K562 (cell line): ENCODE measurements at regions not wholly inside any gene's neighbourhood (a gene's known extent, or its start where the extent isn't known, plus 50 kb on each side); places are given as distances from the start of the nearest gene placed in this dataset.
A peak's percentile ranks its signal among the peaks of the same experiment; 100 is the strongest.

ENCODE experiments used
- ATAC-seq: fragments of 200-7000 bp; cut with Tn5 transposase; 3 replicates; pipeline ENCODE4 v1.9.1; 2020; ENCODE audit warnings: moderate library complexity
- BruUV-seq: library from RNA; stranded (reverse); fragments of 400-500 nt; replicated peaks from 2 replicates; lab custom pipeline; 2021; lab: Mats Ljungman, UMichigan
- CTCF ChIA-PET: fragments of 300-600 bp; formaldehyde crosslinking; extraction: SDS; loops from one replicate; lab custom pipeline; 2021; ENCODE audit warnings: low intra/inter-chr PET ratio; lab: Yijun Ruan, JAX
- POLR2A ChIA-PET: fragments of 300-600, 350-650 bp; sonication (Branson Sonifier 250); formaldehyde crosslinking; extraction: SDS; loops from one replicate; lab custom pipeline; 2021; ENCODE audit warnings: antibody characterized with exemption, inconsistent platforms; lab: Yijun Ruan, JAX
- DNase-seq, 4 experiments: peaks; one replicate each; pipeline versions ENCODE4 v3.0.0 to v3.0.0-alpha.2; 2011 to 2018; ENCODE audit warnings: low spot score in 3 of 4, mixed read lengths in 3 of 4; ENCODE audit errors: extremely low read depth in 1 of 4
- FAIRE-seq: peaks from 2 replicates; lab custom pipeline; 2011; peaks lifted over from hg19 to GRCh38; lab: Jason Lieb, UNC
- H2AFZ ChIP-seq: 2 replicates; pipeline ENCODE4 v1.6.0; 2011; ENCODE audit warnings: low read depth, low read length, control low read depth, inconsistent platforms
- H3K27ac ChIP-seq: fragments of 200-600 bp; 3 replicates; pipeline ENCODE4 v1.8.0; 2011; ENCODE audit warnings: low read depth, mild to moderate bottlenecking, control low read depth, inconsistent platforms, low read length, moderate library complexity, mixed read lengths; ENCODE audit errors: extremely low read depth
- H3K27me3 ChIP-seq, 2 experiments: fragments of 300-600 bp in 1 of 2; 2 replicates in 1 of 2; 3 replicates in 1 of 2; pipeline versions ENCODE4 v1.6.0 to v1.8.0; 2011; ENCODE audit warnings: inconsistent platforms in 2 of 2, low read length in 2 of 2, mild to moderate bottlenecking in 1 of 2, mixed read lengths in 1 of 2, moderate library complexity in 1 of 2; ENCODE audit not compliant: control insufficient read depth in 2 of 2, insufficient read depth in 2 of 2
- H3K36me3 ChIP-seq: fragments of 300-600 bp; 3 replicates; pipeline ENCODE4 v1.8.0; 2011; ENCODE audit warnings: mild to moderate bottlenecking, low read length, inconsistent platforms; ENCODE audit not compliant: control insufficient read depth, insufficient read depth
- H3K4me1 ChIP-seq, 2 experiments: fragments of 200-600 bp in 1 of 2; replicated peaks in 1 of 2; 2 replicates in 1 of 2; 3 replicates in 1 of 2; pipeline versions ENCODE4 v1.5.1 to v1.8.0; 2011; ENCODE audit warnings: inconsistent platforms in 2 of 2, low read length in 2 of 2, mild to moderate bottlenecking in 1 of 2, mixed read lengths in 1 of 2, moderate library complexity in 1 of 2; ENCODE audit not compliant: control insufficient read depth in 2 of 2, insufficient read depth in 2 of 2
- H3K4me2 ChIP-seq: 2 replicates; pipeline ENCODE4 v1.6.1; 2011; ENCODE audit warnings: low read length, control low read depth, inconsistent platforms, mixed read lengths; ENCODE audit not compliant: insufficient read depth
- H3K4me3 ChIP-seq: fragments of 200-600 bp; sonication (generic), shearing (Covaris generic); 2 replicates; pipeline ENCODE4 v1.5.1; 2016; ENCODE audit warnings: control low read depth, inconsistent platforms
- H3K79me2 ChIP-seq: fragments of 200-600 bp; 3 replicates; pipeline ENCODE4 v1.8.0; 2011; ENCODE audit warnings: low read length, inconsistent platforms; ENCODE audit not compliant: control insufficient read depth, insufficient read depth
- H3K9ac ChIP-seq, 2 experiments: 2 replicates each; pipeline versions ENCODE4 v1.6.0 to v1.6.1; 2011; ENCODE audit warnings: low read depth in 2 of 2, low read length in 2 of 2, control low read depth in 1 of 2, inconsistent platforms in 1 of 2, mild to moderate bottlenecking in 1 of 2, mixed read lengths in 1 of 2; ENCODE audit not compliant: insufficient read depth in 1 of 2
- H3K9me1 ChIP-seq: one replicate; pipeline ENCODE4 v1.6.0; 2011; ENCODE audit warnings: inconsistent platforms, mild to moderate bottlenecking, low read length, moderate library complexity; ENCODE audit not compliant: control insufficient read depth, insufficient read depth
- H3K9me3 ChIP-seq: replicated peaks from 2 replicates; pipeline ENCODE4 v1.5.1; 2011; ENCODE audit warnings: low read depth, low read length, inconsistent platforms; ENCODE audit not compliant: control insufficient read depth, insufficient read depth
- H4K20me1 ChIP-seq: replicated peaks from 2 replicates; pipeline ENCODE4 v1.6.1; 2011; ENCODE audit warnings: low read length, inconsistent platforms, mixed read lengths; ENCODE audit not compliant: control insufficient read depth, insufficient read depth
- ARID1B ChIP-seq: fragments of 450-650 bp; IDR thresholded peaks from 2 replicates; pipeline ENCODE4 v1.6.1; 2016; ENCODE audit warnings: antibody characterized with exemption, mild to moderate bottlenecking, inconsistent platforms
- ATF3 ChIP-seq, 2 experiments: fragments of 450-650 bp in 1 of 2; sonication (generic) in 1 of 2; formaldehyde crosslinking in 1 of 2; IDR thresholded peaks in 1 of 2; conservative IDR thresholded peaks in 1 of 2; 2 replicates each; pipeline versions ENCODE4 v1.6.1 to v1.8.1; 2016 to 2023; ENCODE audit warnings: mild to moderate bottlenecking in 2 of 2, moderate library complexity in 2 of 2, inconsistent platforms in 1 of 2, missing genetic modification reagents in 1 of 2
- C11orf30 ChIP-seq: fragments of 450-650 bp; IDR thresholded peaks from 2 replicates; pipeline ENCODE4 v1.6.1; 2016; ENCODE audit warnings: low read depth, mild to moderate bottlenecking
- CBFA2T2 ChIP-seq: fragments of 450-650 bp; conservative IDR thresholded peaks from 2 replicates; pipeline ENCODE4 v1.6.1; 2017; ENCODE audit warnings: mild to moderate bottlenecking
- CBX1 ChIP-seq: sonication (generic); IDR thresholded peaks from 2 replicates; pipeline ENCODE4 v1.6.1; 2016; ENCODE audit warnings: antibody characterized with exemption, low read depth, mild to moderate bottlenecking
- DACH1 ChIP-seq: fragments of 450-650 bp; IDR thresholded peaks from 2 replicates; pipeline ENCODE4 v1.6.1; 2018; ENCODE audit not compliant: partially characterized antibody
- MYC ChIP-seq, 2 experiments: fragments of 250-450 bp in 1 of 2; sonication (Bioruptor Pico) in 1 of 2; IDR thresholded peaks; 2 replicates each; pipeline versions ENCODE4 v1.5.1 to v1.6.1; 2012 to 2021; ENCODE audit warnings: low read depth in 2 of 2, borderline replicate concordance in 1 of 2, improper control_type of control experiment in 1 of 2, low read length in 1 of 2, mild to moderate bottlenecking in 1 of 2, moderate library complexity in 1 of 2
- PATZ1 ChIP-seq: fragments of 250-450 bp; sonication (Bioruptor Pico); IDR thresholded peaks from 2 replicates; pipeline ENCODE4 v1.5.0; 2020; ENCODE audit warnings: mild to moderate bottlenecking, borderline replicate concordance
- RFX5 ChIP-seq: IDR thresholded peaks from 2 replicates; pipeline ENCODE4 v1.6.1; 2011; ENCODE audit warnings: low read depth, mild to moderate bottlenecking, improper control_type of control experiment, low read length
- SMAD1 ChIP-seq: fragments of 150-350 bp; IDR thresholded peaks from 2 replicates; pipeline ENCODE4 v1.6.1; 2014; ENCODE audit warnings: low read length, low read depth; ENCODE audit not compliant: partially characterized antibody
- TCFL5 ChIP-seq: fragments of 250-450 bp; sonication (Bioruptor Pico); conservative IDR thresholded peaks from 2 replicates; pipeline ENCODE4 v1.6.1; 2021; ENCODE audit warnings: mild to moderate bottlenecking, moderate library complexity, matching md5 sums
- ZFP30 ChIP-seq: fragments of 250-450 bp; sonication (Bioruptor Pico); IDR thresholded peaks from 2 replicates; pipeline ENCODE4 v1.8.0; 2022; ENCODE audit warnings: moderate library complexity, mild to moderate bottlenecking, inconsistent platforms, borderline replicate concordance
- ZNF316 ChIP-seq: fragments of 450-650 bp; IDR thresholded peaks from 2 replicates; pipeline ENCODE4 v1.6.1; 2016
- WGBS: fragments of 100-300 bp; shearing (Covaris generic); methylation state at CpG from one replicate; pipeline ENCODE4 v1.1.6; 2016; ENCODE audit warnings: low coverage, mixed read lengths; ENCODE audit not compliant: insufficient coverage; ENCODE audit errors: missing lambda C conversion rate; 5-methylcytosine and 5-hydroxymethylcytosine counted together
- in situ Hi-C: fragments of 300-500 bp; cut with MboI; formaldehyde crosslinking; loops from 4 replicates; pipeline ENCODE4 v1.15.0; 2018; ENCODE audit warnings: inconsistent platforms, mixed read lengths
- intact Hi-C: fragments of 100-400 bp; cut with micrococcal nuclease; formaldehyde crosslinking; loops from 2 replicates; pipeline ENCODE4 v1.14.2; 2022
- TF ChIP-seq, protein P1 (sequence below): sonication (generic); formaldehyde crosslinking; IDR thresholded peaks from 2 replicates; pipeline ENCODE4 v1.9.0; 2022; ENCODE audit warnings: mild to moderate bottlenecking, missing genetic modification reagents
- TF ChIP-seq, protein P2 (sequence below): conservative IDR thresholded peaks from 2 replicates; pipeline ENCODE4 v1.6.1; 2011; ENCODE audit warnings: low read depth, mild to moderate bottlenecking, low read length; ENCODE audit not compliant: control insufficient read depth

- TF ChIP-seq, protein P1, sequence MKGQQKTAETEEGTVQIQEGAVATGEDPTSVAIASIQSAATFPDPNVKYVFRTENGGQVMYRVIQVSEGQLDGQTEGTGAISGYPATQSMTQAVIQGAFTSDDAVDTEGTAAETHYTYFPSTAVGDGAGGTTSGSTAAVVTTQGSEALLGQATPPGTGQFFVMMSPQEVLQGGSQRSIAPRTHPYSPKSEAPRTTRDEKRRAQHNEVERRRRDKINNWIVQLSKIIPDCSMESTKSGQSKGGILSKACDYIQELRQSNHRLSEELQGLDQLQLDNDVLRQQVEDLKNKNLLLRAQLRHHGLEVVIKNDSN (CRISPR knock-in tag): peak; percentile 60; the same call in 1 of the 2 replicates
- TF ChIP-seq MYC (IDR thresholded peaks at IDR 0.05; ENCODE audit: low read depth, low read length): peak; percentile 65
- no peak for TF ChIP-seq MYC (CRISPR knock-in tag; IDR thresholded peaks at IDR 0.05; ENCODE audit: borderline replicate concordance, low read depth)
- peak; percentile 49; the same call in 1 of the 2 replicates for TF ChIP-seq ARID1B
- no peak for TF ChIP-seq ZNF316
- no peak for TF ChIP-seq DACH1
- TF ChIP-seq RFX5: no peak
- peak; percentile 66; the same call in 1 of the 2 replicates for TF ChIP-seq ATF3 (IDR thresholded peaks at IDR 0.05)
- TF ChIP-seq ATF3 (CRISPR knock-in tag; conservative IDR thresholded peaks at IDR 0.05): no peak
- no peak for TF ChIP-seq TCFL5 (CRISPR knock-in tag)
- TF ChIP-seq CBFA2T2: 0 out of 2 replicates have a peak, but pooled peaks have one; percentile 27
Measured at GRCh38 chr6:14502551-14502950, 385.0 kb downstream of the CD83 start (continued).

GRCh38 chr6:14505401-14505800 is 387.8 kb downstream of the CD83 start:
- no peak overlapping the region for H3K4me2 ChIP-seq
- POLR2A ChIA-PET: interaction anchor here (0.7 to 2.3 kb wide), 2 partner anchors 9 to 18 kb away, joined by 3 to 6 read pairs; no protein-coding TSS in a partner anchor
- H3K9me3 ChIP-seq: no peaks in the 10 kb centered on the region
- H3K79me2 ChIP-seq: no peaks in the 10 kb centered on the region
- H3K36me3 ChIP-seq: no peaks in the 10 kb centered on the region
- no peaks in the 10 kb centered on the region for H3K27me3 ChIP-seq
- DNase-seq: no peak
- no peaks in the 10 kb centered on the region for H4K20me1 ChIP-seq
- H3K9ac ChIP-seq: no peak overlapping the region
- no peak overlapping the region for H2AFZ ChIP-seq
- H3K4me3 ChIP-seq: no peak overlapping the region
- H3K4me1 ChIP-seq: peaks cover 13 to 16% of the 10 kb centered on the region in 2 experiments
- CTCF ChIA-PET: no interaction called here
- no peaks in the 10 kb centered on the region for H3K9me1 ChIP-seq
- 53% methylated on average over 6 of the region's 6 CpGs for WGBS
- intact Hi-C loops: no loop called here
- no peak for FAIRE-seq
- BruUV-seq: no TSS peak
- in situ Hi-C loops: no loop called here
- H3K27ac ChIP-seq: no peak overlapping the region
- no peak for ATAC-seq
- TF ChIP-seq CBX1: no peak
- no peak for TF ChIP-seq PATZ1 (CRISPR knock-in tag)
- TF ChIP-seq, protein P2, sequence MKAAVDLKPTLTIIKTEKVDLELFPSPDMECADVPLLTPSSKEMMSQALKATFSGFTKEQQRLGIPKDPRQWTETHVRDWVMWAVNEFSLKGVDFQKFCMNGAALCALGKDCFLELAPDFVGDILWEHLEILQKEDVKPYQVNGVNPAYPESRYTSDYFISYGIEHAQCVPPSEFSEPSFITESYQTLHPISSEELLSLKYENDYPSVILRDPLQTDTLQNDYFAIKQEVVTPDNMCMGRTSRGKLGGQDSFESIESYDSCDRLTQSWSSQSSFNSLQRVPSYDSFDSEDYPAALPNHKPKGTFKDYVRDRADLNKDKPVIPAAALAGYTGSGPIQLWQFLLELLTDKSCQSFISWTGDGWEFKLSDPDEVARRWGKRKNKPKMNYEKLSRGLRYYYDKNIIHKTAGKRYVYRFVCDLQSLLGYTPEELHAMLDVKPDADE: no peak
- no peak for TF ChIP-seq ZFP30 (CRISPR knock-in tag)
- TF ChIP-seq SMAD1: no peak
- TF ChIP-seq C11orf30: no peak
